IMR-90 (cell line): ENCODE measurements at regions not wholly inside any gene's neighbourhood (a gene's known extent, or its start where the extent isn't known, plus 50 kb on each side); places are given as distances from the start of the nearest gene placed in this dataset.

Source experiments
- ATAC-seq: fragments of 200-7000 bp; cut with Tn5 transposase; 2 replicates; pipeline ENCODE4 v1.9.1; 2020; ENCODE audit warnings: low read depth, mild to moderate bottlenecking, moderate library complexity
- BruUV-seq: library from RNA; stranded (reverse); fragments of 400-500 nt; replicated peaks from 2 replicates; lab custom pipeline; 2021; lab: Mats Ljungman, UMichigan
- CTCF ChIA-PET: fragments of 300-600 bp; formaldehyde crosslinking; extraction: SDS; loops from one replicate; lab custom pipeline; 2021; ENCODE audit warnings: antibody characterized with exemption; lab: Yijun Ruan, JAX
- POLR2A ChIA-PET: fragments of 300-600 bp; sonication (Branson Sonifier 250); formaldehyde crosslinking; loops from one replicate; lab custom pipeline; 2022; ENCODE audit warnings: antibody characterized with exemption; ENCODE audit not compliant: unreplicated experiment; lab: Charles Lee
- DNase-seq: peaks from one replicate; pipeline ENCODE4 v3.0.0; 2013
- H2AFZ ChIP-seq: replicated peaks from 2 replicates; pipeline ENCODE3; 2013; ENCODE audit warnings: low read length, mild to moderate bottlenecking; ENCODE audit not compliant: poor library complexity
- H2AK5ac ChIP-seq: 2 replicates; pipeline ENCODE4 v1.6.1; 2013; ENCODE audit warnings: low read depth, low read length, inconsistent platforms
- H2AK9ac ChIP-seq: replicated peaks from 2 replicates; pipeline ENCODE3; 2013; ENCODE audit warnings: mild to moderate bottlenecking, low read depth, low read length, moderate library complexity; ENCODE audit not compliant: poor library complexity
- H2BK120ac ChIP-seq: 2 replicates; pipeline ENCODE4 v1.6.1; 2013; ENCODE audit warnings: low read depth, low read length, inconsistent platforms
- H2BK15ac ChIP-seq: 3 replicates; pipeline ENCODE4 v1.6.1; 2013; ENCODE audit warnings: low read depth, low read length, inconsistent platforms
- H2BK20ac ChIP-seq: 2 replicates; pipeline ENCODE4 v1.6.1; 2013; ENCODE audit warnings: low read depth, mild to moderate bottlenecking, inconsistent platforms, low read length, moderate library complexity
- H2BK5ac ChIP-seq: 2 replicates; pipeline ENCODE4 v1.6.1; 2013; ENCODE audit warnings: mild to moderate bottlenecking, low read depth, low read length, inconsistent platforms; ENCODE audit not compliant: poor library complexity, severe bottlenecking
- H3K14ac ChIP-seq: replicated peaks from 2 replicates; pipeline ENCODE4 v1.6.1; 2013; ENCODE audit warnings: low read depth, low read length, inconsistent platforms
- H3K18ac ChIP-seq: 2 replicates; pipeline ENCODE4 v1.6.1; 2013; ENCODE audit warnings: low read depth, low read length, control low read depth
- H3K23ac ChIP-seq: 2 replicates; pipeline ENCODE4 v1.6.1; 2013; ENCODE audit warnings: low read depth, low read length, inconsistent platforms
- H3K27ac ChIP-seq: 2 replicates; pipeline ENCODE4 v1.5.1; 2013; ENCODE audit warnings: mild to moderate bottlenecking, control low read depth, low read length; ENCODE audit not compliant: insufficient read depth
- H3K27me3 ChIP-seq: 2 replicates; pipeline ENCODE4 v1.6.1; 2013; ENCODE audit warnings: low read length; ENCODE audit not compliant: control insufficient read depth, insufficient read depth
- H3K36me3 ChIP-seq: 2 replicates; pipeline ENCODE4 v1.6.1; 2013; ENCODE audit warnings: low read length, mixed read lengths; ENCODE audit not compliant: control insufficient read depth, insufficient read depth
- H3K4ac ChIP-seq: 2 replicates; pipeline ENCODE4 v1.6.1; 2013; ENCODE audit warnings: low read depth, low read length, inconsistent platforms
- H3K4me1 ChIP-seq: 2 replicates; pipeline ENCODE4 v1.6.1; 2013; ENCODE audit warnings: low read length, mixed read lengths; ENCODE audit not compliant: control insufficient read depth, insufficient read depth
- H3K4me2 ChIP-seq: 2 replicates; pipeline ENCODE4 v1.6.1; 2013; ENCODE audit warnings: low read depth, mild to moderate bottlenecking, control low read depth, low read length, moderate library complexity
- H3K4me3 ChIP-seq: 2 replicates; pipeline ENCODE4 v1.5.1; 2013; ENCODE audit warnings: low read depth, mild to moderate bottlenecking, control low read depth, low read length, moderate library complexity; ENCODE audit not compliant: insufficient read depth
- H3K56ac ChIP-seq: 2 replicates; pipeline ENCODE4 v1.6.1; 2013; ENCODE audit warnings: low read length, inconsistent platforms; ENCODE audit not compliant: insufficient read depth; ENCODE audit errors: extremely low read depth
- H3K79me1 ChIP-seq, 2 experiments: 2 replicates each; pipeline ENCODE4 v1.6.1; 2013; ENCODE audit warnings: low read length in 2 of 2, inconsistent platforms in 1 of 2, low read depth in 1 of 2
- H3K9ac ChIP-seq: 2 replicates; pipeline ENCODE4 v1.6.1; 2013; ENCODE audit warnings: low read depth, low read length, control low read depth
- H3K9me1 ChIP-seq: 2 replicates; pipeline ENCODE4 v1.6.1; 2013; ENCODE audit warnings: low read length, inconsistent platforms; ENCODE audit not compliant: insufficient read depth
- H3K9me3 ChIP-seq: 2 replicates; pipeline ENCODE4 v1.6.1; 2013; ENCODE audit warnings: low read length; ENCODE audit not compliant: control insufficient read depth, insufficient read depth
- H4K20me1 ChIP-seq: 2 replicates; pipeline ENCODE4 v1.6.1; 2013; ENCODE audit warnings: low read length, inconsistent platforms; ENCODE audit not compliant: insufficient read depth
- H4K5ac ChIP-seq: 2 replicates; pipeline ENCODE4 v1.6.1; 2013; ENCODE audit warnings: mild to moderate bottlenecking, low read depth, low read length, control low read depth
- H4K8ac ChIP-seq, 2 experiments: 2 replicates each; pipeline ENCODE4 v1.6.1; 2013; ENCODE audit warnings: low read depth in 2 of 2, low read length in 2 of 2, control low read depth in 1 of 2, inconsistent platforms in 1 of 2
- H4K91ac ChIP-seq: 2 replicates; pipeline ENCODE4 v1.6.1; 2013; ENCODE audit warnings: low read depth, low read length, inconsistent platforms; ENCODE audit not compliant: insufficient read depth
- CEBPB ChIP-seq: IDR thresholded peaks from 2 replicates; pipeline ENCODE4 v1.6.1; 2012; ENCODE audit warnings: low read depth, low read length, improper control_type of control experiment
- CTCF ChIP-seq: conservative IDR thresholded peaks from 2 replicates; pipeline ENCODE4 v1.5.1; 2012; ENCODE audit warnings: mild to moderate bottlenecking, low read depth, low read length, improper control_type of control experiment
- ELK1 ChIP-seq: fragments of 150-350 bp; IDR thresholded peaks from 2 replicates; pipeline ENCODE4 v1.6.1; 2016; ENCODE audit warnings: low read depth, mild to moderate bottlenecking, low read length, moderate library complexity, borderline replicate concordance
- FOS ChIP-seq: fragments of 150-350 bp; IDR thresholded peaks from 2 replicates; pipeline ENCODE4 v1.6.1; 2016; ENCODE audit warnings: low read depth, low read length
- MAFK ChIP-seq: IDR thresholded peaks from 2 replicates; pipeline ENCODE4 v1.6.1; 2012; ENCODE audit warnings: low read depth, low read length, improper control_type of control experiment
- MAZ ChIP-seq: IDR thresholded peaks from 2 replicates; pipeline ENCODE4 v1.6.1; 2012; ENCODE audit warnings: low read depth, mild to moderate bottlenecking, low read length, improper control_type of control experiment, moderate library complexity, borderline replicate concordance
- MXI1 ChIP-seq: IDR thresholded peaks from 2 replicates; pipeline ENCODE4 v1.6.1; 2012; ENCODE audit warnings: low read depth, mild to moderate bottlenecking, low read length, moderate library complexity, borderline replicate concordance
- RAD21 ChIP-seq: IDR thresholded peaks from 2 replicates; pipeline ENCODE4 v1.6.1; 2012; ENCODE audit warnings: low read length, improper control_type of control experiment
- RFX5 ChIP-seq: IDR thresholded peaks from 2 replicates; pipeline ENCODE4 v1.8.0; 2012; ENCODE audit warnings: low read depth, mild to moderate bottlenecking, low read length, moderate library complexity
- SMC3 ChIP-seq: fragments of 150-350 bp; IDR thresholded peaks from 2 replicates; pipeline ENCODE4 v1.6.1; 2016; ENCODE audit warnings: low read depth, mild to moderate bottlenecking, antibody characterized with exemption, low read length, moderate library complexity
- WGBS, 2 experiments: methylation state at CpG; one replicate each; pipeline versions ENCODE4 v1.1.5 to v1.1.7; 2013; ENCODE audit warnings: missing lambda C conversion rate in 2 of 2; ENCODE audit not compliant: insufficient read length in 1 of 2; ENCODE audit errors: extremely low coverage in 2 of 2; 5-methylcytosine and 5-hydroxymethylcytosine counted together
- dilution Hi-C: fragments of 300-500 bp; cut with HindIII; formaldehyde crosslinking; loops from one replicate; pipeline ENCODE4 v1.14.3; 2018; ENCODE audit warnings: low sequenced_read_pairs; ENCODE audit not compliant: unreplicated experiment
- in situ Hi-C: fragments of 300-500 bp; cut with MboI; formaldehyde crosslinking; loops from 3 replicates; pipeline ENCODE4 v1.14.3; 2019; ENCODE audit warnings: low sequenced_read_pairs, inconsistent platforms, mixed read lengths
- intact Hi-C: fragments of 100-400 bp; cut with micrococcal nuclease; formaldehyde crosslinking; loops from 2 replicates; pipeline ENCODE4 v1.10.0; 2022

GRCh38 chr17:20926532-20926931 is 116.3 kb downstream of the USP22 start:
- ChIA-PET POLR2A (no interaction called here), CTCF (interaction anchor here (0.5 kb wide), 1 partner anchor 12 kb away, joined by 6 read pairs; no protein-coding TSS in a partner anchor)
- ATAC-seq, result peak; percentile 40
- intact Hi-C loops (no loop called here), in situ Hi-C loops (no loop called here), dilution Hi-C loops (no loop called here)
- no peak overlapping the region for H3K27ac ChIP-seq
- peak overlapping the region; percentile 17; the same call in 1 of the 2 replicates for H3K4me2 ChIP-seq
- TF ChIP-seq MAFK (no peak), RFX5 (no peak), MAZ (no peak), MXI1 (no peak), RAD21 (no peak), SMC3 (no peak), ELK1 (no peak), FOS (no peak), CTCF (no peak), CEBPB (no peak)
- no peak overlapping the region for H2AFZ ChIP-seq
- H3K9me1 ChIP-seq, result no peaks in the 10 kb centered on the region
- H2BK120ac ChIP-seq, result no peak overlapping the region
- H2BK15ac ChIP-seq, result no peak overlapping the region
- H3K56ac ChIP-seq, result no peak overlapping the region
- H4K8ac ChIP-seq, result no peak overlapping the region
- H2BK5ac ChIP-seq, result no peak overlapping the region
- no TSS peak for BruUV-seq
- no peak overlapping the region for H4K91ac ChIP-seq
- no peak overlapping the region for H4K5ac ChIP-seq
- WGBS, 2 experiments, result no CpG with 5 or more reads among the region's 2 CpGs
- H3K18ac ChIP-seq, result no peak overlapping the region
- H3K4me1 ChIP-seq, result peaks cover 9% of the 10 kb centered on the region
- H3K79me1 ChIP-seq, result no peaks in the 10 kb centered on the region
- H3K4me3 ChIP-seq, result no peak overlapping the region
- no peaks in the 10 kb centered on the region for H4K20me1 ChIP-seq
- H3K14ac ChIP-seq, result no peak overlapping the region
- H3K4ac ChIP-seq, result no peak overlapping the region
- no peaks in the 10 kb centered on the region for H3K36me3 ChIP-seq
- H3K27me3 ChIP-seq, result no peaks in the 10 kb centered on the region
- no peak overlapping the region for H2AK9ac ChIP-seq
- H3K9ac ChIP-seq, result no peak overlapping the region
- no peak overlapping the region for H2AK5ac ChIP-seq
- H2BK20ac ChIP-seq, result no peak overlapping the region
- H3K9me3 ChIP-seq, result no peaks in the 10 kb centered on the region
- no peak overlapping the region for H3K23ac ChIP-seq
- DNase-seq, result peak; percentile 50
